Mesenchymal stem cell (in vitro differentiated cells and primary cell): ENCODE measurements at regions not wholly inside any gene's neighbourhood (a gene's known extent, or its start where the extent isn't known, plus 50 kb on each side); places are given as distances from the start of the nearest gene placed in this dataset.

Experiments
- DNase-seq: peaks from one replicate; pipeline ENCODE4 v3.0.0-alpha.2; 2013
- H2AFZ ChIP-seq: one replicate; pipeline ENCODE4 v1.6.1; 2013; ENCODE audit warnings: low read depth, mild to moderate bottlenecking, control low read depth, inconsistent platforms, low read length, moderate library complexity
- H2AK5ac ChIP-seq: 2 replicates; pipeline ENCODE4 v1.6.1; 2013; ENCODE audit warnings: low read length, moderate library complexity, mild to moderate bottlenecking, inconsistent platforms; ENCODE audit not compliant: severe bottlenecking
- H2BK120ac ChIP-seq: one replicate; pipeline ENCODE4 v1.6.1; 2013; ENCODE audit warnings: low read depth, mild to moderate bottlenecking, inconsistent platforms, low read length, moderate library complexity
- H2BK12ac ChIP-seq, 2 experiments: one replicate each; pipeline ENCODE4 v1.6.1; 2013; ENCODE audit warnings: inconsistent platforms in 2 of 2, low read length in 2 of 2, mild to moderate bottlenecking in 2 of 2, moderate library complexity in 2 of 2, control low read depth in 1 of 2
- H2BK15ac ChIP-seq: one replicate; pipeline ENCODE4 v1.6.1; 2013; ENCODE audit warnings: mild to moderate bottlenecking, low read depth, inconsistent platforms; ENCODE audit not compliant: poor library complexity, severe bottlenecking
- H2BK5ac ChIP-seq: 2 replicates; pipeline ENCODE4 v1.6.1; 2013; ENCODE audit warnings: low read depth, mild to moderate bottlenecking, low read length, control low read depth, inconsistent platforms; ENCODE audit not compliant: poor library complexity, severe bottlenecking
- H3K14ac ChIP-seq, 2 experiments: one replicate each; pipeline ENCODE4 v1.6.1; 2013; ENCODE audit warnings: inconsistent platforms in 2 of 2, low read length in 2 of 2, control low read depth in 1 of 2, mild to moderate bottlenecking in 1 of 2, moderate library complexity in 1 of 2
- H3K18ac ChIP-seq, 2 experiments: one replicate each; pipeline ENCODE4 v1.6.1; 2013; ENCODE audit warnings: inconsistent platforms in 2 of 2, low read length in 2 of 2, control low read depth in 1 of 2, low read depth in 1 of 2, mild to moderate bottlenecking in 1 of 2
- H3K23ac ChIP-seq, 2 experiments: one replicate each; pipeline ENCODE4 v1.6.1; 2013; ENCODE audit warnings: inconsistent platforms in 2 of 2, low read length in 2 of 2, mild to moderate bottlenecking in 2 of 2, moderate library complexity in 2 of 2, control low read depth in 1 of 2
- H3K27ac ChIP-seq: 2 replicates; pipeline ENCODE4 v1.5.1; 2013; ENCODE audit warnings: mild to moderate bottlenecking, moderate library complexity, low read length, control low read depth, inconsistent platforms; ENCODE audit not compliant: poor library complexity, severe bottlenecking
- H3K27me3 ChIP-seq, 2 experiments: 2 replicates each; pipeline versions ENCODE4 v1.6.1 to v1.7.0; 2013; ENCODE audit warnings: low read length in 2 of 2, mild to moderate bottlenecking in 2 of 2, moderate library complexity in 2 of 2, control low read depth in 1 of 2, inconsistent platforms in 1 of 2; ENCODE audit not compliant: control insufficient read depth in 1 of 2, insufficient read depth in 1 of 2
- H3K36me3 ChIP-seq, 2 experiments: 2 replicates each; pipeline versions ENCODE4 v1.6.1 to v1.7.0; 2013; ENCODE audit warnings: low read length in 2 of 2, control low read depth in 1 of 2, inconsistent platforms in 1 of 2, low read depth in 1 of 2, mild to moderate bottlenecking in 1 of 2; ENCODE audit not compliant: insufficient read depth in 2 of 2, control insufficient read depth in 1 of 2
- H3K4ac ChIP-seq, 2 experiments: one replicate each; pipeline ENCODE4 v1.6.1; 2013; ENCODE audit warnings: inconsistent platforms in 2 of 2, low read length in 2 of 2, mild to moderate bottlenecking in 2 of 2, moderate library complexity in 2 of 2, control low read depth in 1 of 2, low read depth in 1 of 2
- H3K4me1 ChIP-seq: 2 replicates; pipeline ENCODE4 v1.6.1; 2013; ENCODE audit warnings: low read depth, low read length, control low read depth; ENCODE audit not compliant: control insufficient read depth, insufficient read depth
- H3K4me2 ChIP-seq: 2 replicates; pipeline ENCODE4 v1.6.1; 2013; ENCODE audit warnings: low read length, mild to moderate bottlenecking, inconsistent platforms; ENCODE audit not compliant: poor library complexity, severe bottlenecking
- H3K4me3 ChIP-seq, 2 experiments: 2 replicates each; pipeline versions ENCODE4 v1.5.1 to v1.7.0; 2013; ENCODE audit warnings: low read length in 2 of 2, mild to moderate bottlenecking in 2 of 2, control low read depth in 1 of 2, low read depth in 1 of 2; ENCODE audit not compliant: insufficient read depth in 1 of 2
- H3K79me1 ChIP-seq: replicated peaks from 2 replicates; pipeline ENCODE4 v1.6.1; 2013; ENCODE audit warnings: mild to moderate bottlenecking, control low read depth, low read length, inconsistent platforms; ENCODE audit not compliant: poor library complexity, severe bottlenecking
- H3K9ac ChIP-seq: 2 replicates; pipeline ENCODE4 v1.7.0; 2013; ENCODE audit warnings: mild to moderate bottlenecking, low read length, moderate library complexity
- H3K9me3 ChIP-seq: 2 replicates; pipeline ENCODE4 v1.7.0; 2013; ENCODE audit warnings: mild to moderate bottlenecking, low read length; ENCODE audit not compliant: control insufficient read depth
- H4K8ac ChIP-seq: one replicate; pipeline ENCODE4 v1.6.1; 2013; ENCODE audit warnings: inconsistent platforms, mild to moderate bottlenecking, low read length, moderate library complexity
- H4K91ac ChIP-seq: one replicate; pipeline ENCODE4 v1.6.1; 2013; ENCODE audit warnings: mild to moderate bottlenecking, low read length, inconsistent platforms
- whole genome bisulfite sequencing: methylation state at CpG from one replicate; pipeline ENCODE4 v1.1.7; 2013; ENCODE audit warnings: mixed read lengths; 5-methylcytosine and 5-hydroxymethylcytosine counted together

DNA sequence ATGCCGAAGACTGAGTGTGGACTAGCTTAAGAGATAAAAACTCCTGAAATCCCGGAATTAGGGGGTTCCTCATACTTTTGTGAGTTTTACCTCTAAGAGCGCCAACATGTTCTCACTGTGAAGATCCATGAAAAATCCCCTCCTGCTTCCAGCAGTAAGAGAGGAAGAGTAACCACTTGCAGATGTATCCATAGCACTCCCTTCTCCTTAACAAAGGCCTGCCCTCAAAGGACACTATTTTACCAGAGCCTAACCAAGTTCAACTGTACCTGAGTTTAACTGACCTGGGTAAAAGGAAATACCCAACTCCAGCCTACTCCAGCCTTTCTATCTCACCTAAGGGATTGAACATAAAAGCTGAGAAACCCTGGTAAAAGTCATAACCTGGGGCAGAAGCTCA, 280.9 kb downstream of the POLR1F start:
- no peak overlapping the region for H3K23ac ChIP-seq
- no peak overlapping the region for H4K91ac ChIP-seq
- DNase-seq, result no peak
- no peak overlapping the region for H3K4me3 ChIP-seq
- WGBS, result 95% methylated on average over 3 of the region's 3 CpGs
- H2BK12ac ChIP-seq, result no peak overlapping the region
- H2BK5ac ChIP-seq, result no peak overlapping the region
- no peak overlapping the region for H3K14ac ChIP-seq
- no peak overlapping the region for H3K4me2 ChIP-seq
- H3K4ac ChIP-seq, result no peak overlapping the region
- no peaks in the 10 kb centered on the region for H3K4me1 ChIP-seq
- H4K8ac ChIP-seq, result no peak overlapping the region
- H3K9me3 ChIP-seq, result no peaks in the 10 kb centered on the region
- no peak overlapping the region for H2BK15ac ChIP-seq
- H3K18ac ChIP-seq, result no peak overlapping the region
- no peaks in the 10 kb centered on the region for H3K27me3 ChIP-seq
- no peaks in the 10 kb centered on the region for H3K79me1 ChIP-seq
- no peak overlapping the region for H3K9ac ChIP-seq
- no peak overlapping the region for H2AK5ac ChIP-seq
- H3K27ac ChIP-seq, result no peak overlapping the region
- no peak overlapping the region for H2BK120ac ChIP-seq
- no peak overlapping the region for H2AFZ ChIP-seq
- H3K36me3 ChIP-seq, result no peaks in the 10 kb centered on the region

GRCh38 chr7:19421861-19422260, 276.6 kb upstream of the FERD3L start:
- DNase-seq, result no peak
- no peak overlapping the region for H3K9ac ChIP-seq
- H4K8ac ChIP-seq, result no peak overlapping the region
- no peaks in the 10 kb centered on the region for H3K79me1 ChIP-seq
- H3K9me3 ChIP-seq, result no peaks in the 10 kb centered on the region
- no peak overlapping the region for H3K4me3 ChIP-seq
- no peak overlapping the region for H3K4ac ChIP-seq
- WGBS, result no CpG with 5 or more reads among the region's 1 CpG
- H3K23ac ChIP-seq, result no peak overlapping the region
- H3K14ac ChIP-seq, result no peak overlapping the region
- no peaks in the 10 kb centered on the region for H3K36me3 ChIP-seq
- H2BK5ac ChIP-seq, result no peak overlapping the region
- H2BK12ac ChIP-seq, result no peak overlapping the region
- H3K27ac ChIP-seq, result no peak overlapping the region
- H3K18ac ChIP-seq, result no peak overlapping the region
- no peak overlapping the region for H2BK15ac ChIP-seq
- H4K91ac ChIP-seq, result no peak overlapping the region
- no peak overlapping the region for H2BK120ac ChIP-seq
- H2AFZ ChIP-seq, result no peak overlapping the region
- no peak overlapping the region for H2AK5ac ChIP-seq
- H3K4me1 ChIP-seq, result no peaks in the 10 kb centered on the region
- H3K27me3 ChIP-seq, result no peaks in the 10 kb centered on the region
- H3K4me2 ChIP-seq, result no peak overlapping the region

GRCh38 chr7:19417231-19417630, 272.0 kb upstream of the FERD3L start:
- WGBS, result 91% methylated on average over 1 of the region's 2 CpGs
- Histone ChIP-seq H3K4ac (no peak overlapping the region), H3K4me1 (no peaks in the 10 kb centered on the region), H3K18ac (no peak overlapping the region), H3K27me3 (no peaks in the 10 kb centered on the region), H4K91ac (no peak overlapping the region), H3K4me2 (no peak overlapping the region), H3K27ac (no peak overlapping the region), H2BK5ac (no peak overlapping the region), H3K4me3 (no peak overlapping the region), H4K8ac (no peak overlapping the region), H3K9me3 (no peaks in the 10 kb centered on the region), H2AFZ (no peak overlapping the region), H2AK5ac (no peak overlapping the region), H3K23ac (no peak overlapping the region), H2BK15ac (no peak overlapping the region), H3K14ac (no peak overlapping the region), H3K79me1 (no peaks in the 10 kb centered on the region), H3K36me3 (no peaks in the 10 kb centered on the region), H2BK120ac (no peak overlapping the region), H2BK12ac (no peak overlapping the region), H3K9ac (no peak overlapping the region)
- no peak for DNase-seq

DNA sequence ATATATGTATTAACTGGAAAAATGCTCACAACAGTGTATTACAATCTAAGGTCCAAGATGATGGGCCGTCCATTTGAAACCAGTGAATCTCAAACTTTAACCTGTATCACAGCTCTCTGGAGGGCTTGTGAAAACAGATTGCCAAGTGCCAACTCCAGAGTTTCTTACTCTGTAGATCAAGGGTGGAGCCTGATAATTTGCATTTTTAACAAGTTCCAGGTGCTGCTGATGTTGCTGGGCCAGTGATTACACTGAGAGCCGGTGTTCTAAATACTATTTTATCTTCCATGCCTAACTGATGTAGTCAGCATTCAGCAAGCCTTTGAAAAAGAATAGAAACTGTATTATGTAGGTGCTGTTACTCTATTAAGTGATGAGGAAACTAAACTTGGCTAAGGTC, 269.9 kb upstream of the FERD3L start:
- Histone ChIP-seq H3K23ac (no peak overlapping the region), H2BK15ac (no peak overlapping the region), H4K91ac (no peak overlapping the region), H2BK12ac (no peak overlapping the region), H3K9ac (no peak overlapping the region), H3K14ac (no peak overlapping the region), H2BK120ac (no peak overlapping the region), H3K4me1 (no peaks in the 10 kb centered on the region), H3K79me1 (no peaks in the 10 kb centered on the region), H3K4me3 (no peak overlapping the region), H3K27me3 (no peaks in the 10 kb centered on the region), H3K18ac (no peak overlapping the region), H3K27ac (no peak overlapping the region), H2AFZ (no peak overlapping the region), H3K9me3 (no peaks in the 10 kb centered on the region), H3K36me3 (no peaks in the 10 kb centered on the region), H3K4ac (peak overlapping the region in 1 of 2 experiments; percentile 37), H3K4me2 (no peak overlapping the region), H2AK5ac (no peak overlapping the region), H2BK5ac (no peak overlapping the region), H4K8ac (no peak overlapping the region)
- no peak for DNase-seq
- 88% methylated on average over 1 of the region's 2 CpGs for WGBS
